ENCODE measurements at regions not wholly inside any gene's neighbourhood (a gene's known extent, or its start where the extent isn't known, plus 50 kb on each side); places are given as distances from the start of the nearest gene placed in this dataset.

DNA sequence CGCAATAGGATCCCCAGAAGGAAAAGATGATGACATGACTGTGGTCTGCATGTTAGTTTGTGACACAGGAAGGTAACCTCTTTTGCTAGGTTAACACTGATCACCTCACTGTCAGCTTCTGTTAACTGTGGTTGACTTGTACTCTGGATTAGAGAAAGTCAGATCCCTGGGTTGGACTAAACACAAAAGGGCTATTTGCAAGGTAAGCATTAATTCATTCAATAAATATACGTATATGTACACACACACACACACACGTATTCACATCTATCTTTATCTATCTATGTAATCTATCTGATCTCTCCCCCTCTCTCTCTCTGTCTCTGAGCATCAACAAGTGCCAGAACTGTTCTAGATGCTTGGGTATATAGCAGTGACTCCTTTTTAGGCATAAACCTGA, 136.1 kb upstream of the SNX19 start:
- no peak for DNase-seq

DNA sequence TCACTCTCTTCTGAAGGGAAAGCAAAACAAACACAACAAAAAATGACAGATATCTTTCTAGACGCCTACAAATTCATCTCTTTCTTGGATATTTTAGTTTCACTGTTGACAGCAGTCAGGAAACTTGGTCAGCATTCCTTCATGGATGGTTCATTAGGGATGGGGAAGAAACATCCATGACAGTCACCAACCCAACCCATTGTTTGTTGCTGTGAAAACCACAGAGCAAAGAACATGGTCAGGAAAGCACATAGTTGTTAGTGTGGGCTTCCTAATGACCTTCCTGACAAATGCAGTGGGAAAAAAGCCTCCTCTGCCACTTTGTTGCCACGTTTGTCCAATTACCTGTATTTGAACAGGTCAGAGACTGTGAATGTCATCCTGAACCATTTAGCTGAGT, 139.8 kb upstream of the SNX19 start:
- no peak for DNase-seq

DNA sequence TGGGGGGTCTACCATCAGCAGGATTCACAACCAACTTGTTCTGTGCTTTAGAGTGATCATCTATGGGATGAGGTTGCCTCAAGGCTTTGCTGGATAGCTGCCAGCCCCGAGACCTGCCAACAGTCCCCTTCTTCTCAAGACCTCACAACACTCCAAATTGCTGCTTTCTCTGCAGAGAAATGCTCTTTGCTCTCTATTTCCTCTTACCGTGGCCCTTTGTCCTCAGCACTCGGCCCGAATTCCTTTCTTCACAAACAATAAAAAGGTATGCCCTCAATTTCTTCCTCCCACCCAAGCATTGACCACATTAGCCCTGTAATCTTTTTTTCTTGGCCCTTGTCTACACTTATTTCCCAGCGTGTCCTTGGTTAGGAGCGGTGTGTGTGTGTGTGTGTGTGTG, 147.4 kb upstream of the SNX19 start:
- DNase-seq, result no peak

DNA sequence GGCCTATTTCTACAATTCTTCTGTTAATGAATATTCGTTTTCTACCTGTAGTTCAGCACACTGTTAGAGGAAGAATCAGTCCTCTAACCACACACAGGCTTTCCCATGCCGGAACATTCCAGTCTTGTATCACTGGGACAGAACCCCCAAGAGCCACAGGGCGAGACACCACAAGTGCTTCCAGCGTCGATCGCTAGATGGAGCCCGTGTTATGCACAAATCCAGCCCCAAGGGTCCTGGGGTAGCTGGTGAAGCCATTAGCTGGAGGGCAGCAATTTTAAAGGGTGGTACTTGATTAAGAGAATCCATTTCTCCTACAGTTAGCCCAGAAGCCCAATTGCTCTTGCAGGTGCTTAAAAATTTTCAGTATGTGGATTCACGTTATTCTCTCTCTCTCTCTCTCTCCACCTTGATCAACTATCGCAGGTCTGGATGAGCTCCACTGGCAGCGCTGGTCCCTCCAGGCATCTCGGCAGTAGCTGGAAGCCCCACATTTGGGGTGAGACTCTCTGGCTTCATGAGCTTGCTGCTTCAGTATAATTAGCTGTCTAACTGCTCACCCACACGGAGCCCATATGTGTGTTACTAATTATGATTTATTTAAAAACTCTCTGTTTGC, 148.2 kb upstream of the SNX19 start:
- peak; percentile 35 to 83 (median 63) for DNase-seq

DNA sequence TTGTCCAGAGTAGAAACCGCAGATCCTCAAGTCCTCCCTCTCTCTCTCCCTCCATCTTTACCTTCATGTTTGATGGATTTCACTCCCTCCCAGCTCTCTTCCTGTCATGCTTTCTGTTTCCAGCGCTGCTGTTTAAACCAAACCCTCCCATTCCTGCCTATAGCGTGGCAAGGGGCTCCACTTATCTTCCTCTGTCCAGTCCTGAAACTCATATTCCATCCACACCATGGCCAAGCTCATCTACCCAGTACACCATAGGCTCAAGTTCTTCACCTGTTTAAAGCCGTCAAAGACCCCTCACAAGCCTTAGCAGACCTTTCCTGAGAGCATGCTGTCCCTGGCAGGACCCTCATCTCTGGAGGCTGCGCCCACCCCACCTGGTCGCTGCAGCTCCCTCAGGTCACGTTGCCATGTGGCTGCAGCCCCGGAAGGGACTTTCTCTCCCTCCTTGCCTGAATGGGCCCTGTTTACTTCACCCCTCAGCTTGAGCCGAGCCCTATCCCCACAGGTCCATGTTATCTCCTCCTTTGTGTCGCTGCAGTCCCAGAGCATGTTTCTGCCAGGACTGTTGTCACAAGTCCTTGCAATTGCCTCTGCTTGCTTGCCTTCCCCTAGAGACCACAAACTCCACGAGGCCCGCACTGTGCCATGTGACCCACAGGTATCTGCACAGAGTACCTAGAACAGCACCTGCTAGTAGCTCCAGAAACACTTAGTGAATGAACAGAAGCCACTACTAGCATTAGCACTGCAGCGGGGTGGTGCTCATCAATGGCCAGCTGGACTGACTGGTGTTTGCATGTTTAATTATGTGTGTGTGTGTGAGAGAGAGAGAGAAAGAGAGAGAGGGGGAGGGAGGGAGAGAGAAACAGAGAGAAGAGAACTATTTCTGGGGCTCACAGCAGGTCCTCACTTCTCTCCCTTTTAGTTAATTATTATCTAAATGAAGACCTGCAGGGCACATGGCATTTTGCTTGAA, 149.4 kb upstream of the SNX19 start:
- peak in 2 of 3 experiments; percentile 25 to 69 for DNase-seq

DNA sequence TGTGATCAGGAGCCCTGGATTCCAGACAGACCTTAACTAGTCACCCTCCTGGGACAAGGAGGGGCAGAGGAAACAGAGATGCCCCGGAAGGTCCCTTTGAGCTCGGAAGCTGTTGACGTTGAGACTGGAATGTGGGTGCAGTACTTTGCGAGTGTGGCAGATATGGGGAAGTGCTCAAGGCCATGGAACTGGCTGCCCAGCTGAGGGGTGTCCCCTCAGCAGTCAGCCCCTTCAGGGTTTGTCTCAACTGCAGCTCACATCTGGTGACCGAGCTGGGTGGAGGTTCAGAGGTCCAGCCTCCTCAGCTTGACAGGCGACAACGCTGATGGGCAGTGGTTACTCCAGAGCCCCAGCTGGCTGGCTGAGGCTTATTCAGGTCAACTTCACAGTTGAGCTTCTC, 150.3 kb upstream of the SNX19 start:
- DNase-seq, result no peak

DNA sequence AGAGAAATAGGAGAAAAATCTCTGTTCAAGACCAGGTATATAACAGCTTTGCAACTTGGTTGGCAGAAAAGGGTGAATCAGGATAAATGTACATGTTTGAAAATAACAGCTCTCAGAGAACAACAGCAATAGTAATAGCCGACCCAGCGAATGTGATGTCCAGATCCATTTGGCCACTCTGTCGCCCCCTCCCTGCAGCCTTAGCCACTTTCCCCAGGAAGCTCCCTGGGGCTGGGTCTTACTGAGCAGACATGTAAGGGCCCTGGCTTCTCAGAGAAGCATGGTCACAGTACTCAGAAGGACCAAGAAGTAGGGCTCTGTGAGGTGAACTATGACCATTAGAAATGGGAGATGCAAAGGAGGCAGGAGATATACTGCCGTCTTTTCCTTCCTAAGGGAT, 154.1 kb upstream of the SNX19 start:
- DNase-seq, result no peak

DNA sequence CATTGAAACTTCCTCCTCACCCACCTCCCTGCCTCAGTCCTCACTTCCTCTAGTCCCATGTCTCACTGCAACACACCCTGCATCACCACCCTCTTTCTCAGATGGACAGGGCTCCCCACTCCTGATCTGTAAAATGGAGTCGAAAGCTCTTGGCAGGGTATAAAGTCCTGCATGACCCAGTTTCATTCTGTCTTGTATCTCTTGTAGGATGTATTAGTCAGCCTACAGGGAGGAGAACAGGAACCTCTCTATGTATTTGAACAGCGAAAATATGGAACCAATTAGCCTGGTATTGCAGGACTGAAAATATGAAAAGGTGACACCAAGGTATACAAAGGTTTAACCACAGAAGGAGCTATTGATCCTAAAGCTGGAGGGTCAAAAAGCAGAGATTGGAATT, 156.9 kb upstream of the SNX19 start:
- no peak for DNase-seq

DNA sequence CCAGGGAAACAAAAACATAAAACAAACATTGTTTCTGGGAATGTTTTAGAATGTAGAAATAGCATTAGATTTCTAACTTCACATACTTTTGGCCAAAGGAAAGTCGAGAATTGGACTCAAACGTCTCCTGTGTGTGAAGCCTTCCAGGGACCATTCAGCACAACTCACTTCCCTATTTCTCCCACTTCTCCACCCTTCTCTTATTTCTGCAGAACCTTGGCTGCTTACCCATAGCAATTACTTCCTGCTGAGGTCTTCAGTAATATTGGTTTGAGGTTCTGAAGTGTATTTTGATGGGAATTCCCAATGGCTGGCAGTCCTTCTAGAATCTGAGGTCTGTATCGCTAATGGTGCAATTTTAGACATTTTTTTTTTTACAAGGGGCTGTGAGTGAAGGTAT, 158.3 kb upstream of the SNX19 start:
- DNase-seq, result no peak

DNA sequence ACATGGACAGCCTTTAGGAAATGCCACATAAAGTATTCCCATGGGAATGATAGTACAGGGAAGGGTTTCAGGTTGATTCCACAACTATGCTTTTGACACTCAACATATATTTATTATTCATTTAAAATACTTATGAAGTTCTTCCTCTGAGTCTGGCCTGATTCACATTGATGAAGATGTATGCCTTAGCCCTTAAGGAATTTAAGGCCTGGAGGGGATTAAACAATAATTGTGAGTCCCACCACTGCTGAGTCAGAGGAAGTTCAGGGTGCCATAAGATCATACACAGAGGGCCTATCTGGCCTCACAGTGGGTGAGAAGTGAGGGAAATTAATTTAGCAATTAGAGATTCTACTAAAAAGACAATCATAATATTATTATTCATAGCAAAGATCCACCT, 161.1 kb upstream of the SNX19 start:
- no peak for DNase-seq

DNA sequence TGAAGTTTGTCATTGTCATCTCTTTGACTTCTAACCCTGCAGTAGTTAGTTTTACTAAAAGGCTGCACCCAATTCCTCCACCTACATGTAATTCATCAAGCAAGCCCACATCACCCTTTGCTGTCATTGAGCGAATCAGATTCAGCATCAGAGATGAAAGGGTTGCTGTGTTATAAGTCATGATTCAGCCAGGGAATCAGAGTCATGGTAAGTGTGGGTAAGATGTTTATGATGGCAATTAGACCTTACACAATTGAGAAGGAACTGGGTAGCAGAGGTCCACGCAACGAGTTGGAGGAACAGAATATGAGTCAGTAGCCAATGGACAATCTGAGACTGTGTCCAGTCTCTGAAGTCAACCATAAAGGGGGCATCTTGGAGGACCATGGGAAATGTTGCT, 162.8 kb upstream of the SNX19 start:
- DNase-seq, result no peak

DNA sequence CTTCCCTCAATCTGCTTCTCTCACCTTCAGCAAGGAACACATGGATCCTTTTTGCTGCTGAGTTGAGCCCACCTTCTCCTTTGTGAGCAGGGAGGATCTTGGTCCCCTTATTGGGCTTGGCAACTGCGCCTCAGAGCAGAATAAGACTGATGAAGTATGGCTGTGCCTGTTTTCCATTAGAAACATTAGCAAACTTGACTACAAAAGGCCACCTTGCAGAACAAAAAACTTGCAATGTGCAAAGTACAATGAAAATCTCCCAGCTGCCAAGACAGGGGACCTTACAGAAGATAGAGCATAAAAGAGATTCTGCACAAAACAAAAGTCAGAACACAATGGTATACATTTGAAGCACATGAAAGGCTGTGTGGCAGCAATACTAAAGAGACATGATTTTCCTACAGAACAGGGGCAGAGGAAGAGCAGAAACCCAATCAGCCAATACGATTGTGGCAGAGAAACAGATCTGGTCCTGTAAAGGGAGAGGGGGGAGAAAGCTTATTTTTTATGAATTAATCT, 173.5 kb upstream of the SNX19 start:
- DNase-seq, result no peak

DNA sequence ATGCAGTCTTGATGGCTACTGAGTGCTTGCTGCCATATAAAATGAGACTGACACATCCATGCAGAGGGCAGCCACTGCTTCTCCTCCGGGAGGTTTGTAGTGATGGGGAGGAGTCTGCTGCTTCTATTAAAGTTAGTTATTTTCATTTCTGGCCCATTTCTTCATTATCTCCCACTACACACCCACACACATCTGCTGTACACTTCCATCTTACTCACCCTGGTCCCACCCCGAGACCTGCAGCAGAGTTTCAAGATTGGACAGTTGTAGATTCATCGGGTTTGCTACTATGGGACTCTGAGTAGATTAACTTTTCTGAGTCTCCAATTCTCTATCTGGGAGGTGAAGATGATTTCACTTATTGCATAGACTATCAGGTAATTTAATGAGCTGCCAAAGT, 176.2 kb upstream of the SNX19 start:
- no peak for DNase-seq

DNA sequence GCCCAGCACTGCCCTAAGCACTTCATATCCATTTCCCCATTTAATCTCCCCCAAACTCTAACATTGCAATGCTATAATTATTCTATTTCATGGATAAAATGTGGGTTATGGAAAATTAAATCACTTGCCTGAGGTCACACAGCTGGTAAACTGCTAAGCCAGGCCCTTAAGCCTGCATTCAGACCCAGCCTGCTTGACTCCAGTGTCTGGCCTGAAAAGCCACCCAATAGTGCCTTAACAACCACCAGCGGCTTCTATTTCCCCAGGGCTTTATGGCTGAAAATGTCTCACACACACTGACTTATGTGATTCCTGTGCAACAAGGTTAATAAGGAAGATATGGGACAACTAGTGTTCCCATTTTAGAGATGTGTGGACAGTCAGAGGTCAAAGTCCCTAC, 178.5 kb upstream of the SNX19 start:
- DNase-seq, result peak in 1 of 3 experiments; percentile 45

DNA sequence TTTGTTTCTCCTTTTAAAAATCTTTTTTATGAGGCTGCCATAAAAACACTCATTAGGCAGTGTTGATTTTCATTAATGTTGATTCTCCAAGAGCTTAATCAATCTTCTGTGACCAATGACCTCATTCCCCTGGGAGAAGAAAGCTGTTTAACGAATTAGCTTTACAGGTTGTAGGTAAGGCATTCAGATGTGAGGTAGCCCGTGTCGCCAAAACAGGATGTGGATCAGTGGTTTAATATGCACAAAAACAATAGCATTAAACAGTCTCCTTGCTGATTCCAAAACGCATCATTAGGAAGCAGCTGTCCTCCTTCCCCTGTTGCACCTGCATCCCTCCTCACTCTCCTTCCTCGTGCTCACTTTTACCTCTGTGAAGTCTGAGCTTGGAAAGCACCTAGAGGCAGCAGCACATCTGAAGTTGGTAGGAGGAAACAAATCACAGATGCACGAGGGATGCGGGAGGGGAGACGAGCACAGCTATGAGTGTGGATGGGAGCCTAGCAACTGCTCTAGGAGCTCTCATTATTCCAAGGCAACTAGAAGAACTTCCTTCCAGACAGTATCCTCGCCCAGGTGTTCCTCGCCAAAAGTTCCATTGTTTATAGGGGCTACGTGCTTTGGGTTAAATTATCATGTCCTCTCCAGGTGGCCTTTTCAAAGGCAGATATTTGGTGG, 179.4 kb upstream of the SNX19 start:
- DNase-seq, result peak in 2 of 3 experiments; percentile 48 to 77

DNA sequence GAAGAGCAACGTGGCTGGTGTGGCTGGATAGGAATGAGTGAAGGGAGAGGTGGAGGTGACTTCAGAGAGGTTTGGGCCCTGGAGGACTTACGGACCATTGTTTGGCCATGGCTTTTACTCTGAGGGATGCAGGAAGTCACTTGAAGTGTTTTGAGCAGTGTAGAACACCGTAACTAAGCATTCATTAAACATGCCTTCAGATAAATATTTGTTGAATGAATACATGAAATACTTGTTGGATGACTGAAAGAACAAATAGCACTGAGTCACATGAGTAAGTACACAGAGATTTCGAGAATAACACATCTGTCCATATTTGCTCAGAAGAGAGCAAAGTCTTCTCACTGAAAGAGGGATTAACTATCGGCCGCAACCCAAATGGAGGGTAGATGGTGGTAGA, 182.7 kb upstream of the SNX19 start:
- DNase-seq, result no peak

DNA sequence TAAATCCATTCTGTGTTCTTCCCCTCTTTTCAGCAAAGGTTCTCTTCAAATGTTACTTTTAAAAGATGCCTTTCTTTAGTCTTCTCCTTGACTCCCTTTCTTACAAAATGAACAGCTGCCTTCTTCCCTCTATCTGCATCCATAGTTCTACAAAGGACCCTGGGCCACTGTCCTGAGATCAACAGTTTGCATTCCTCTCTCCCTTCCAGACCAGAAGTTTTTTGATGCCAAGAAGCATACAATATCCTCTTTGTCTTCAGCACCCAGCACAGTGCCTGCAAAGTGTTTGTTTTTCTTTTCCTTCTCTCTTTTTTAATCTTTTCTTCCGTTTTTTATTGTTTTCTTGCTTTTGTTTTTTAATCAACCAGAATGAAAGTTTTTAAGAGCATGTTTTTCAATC, 183.5 kb upstream of the SNX19 start:
- DNase-seq, result no peak

DNA sequence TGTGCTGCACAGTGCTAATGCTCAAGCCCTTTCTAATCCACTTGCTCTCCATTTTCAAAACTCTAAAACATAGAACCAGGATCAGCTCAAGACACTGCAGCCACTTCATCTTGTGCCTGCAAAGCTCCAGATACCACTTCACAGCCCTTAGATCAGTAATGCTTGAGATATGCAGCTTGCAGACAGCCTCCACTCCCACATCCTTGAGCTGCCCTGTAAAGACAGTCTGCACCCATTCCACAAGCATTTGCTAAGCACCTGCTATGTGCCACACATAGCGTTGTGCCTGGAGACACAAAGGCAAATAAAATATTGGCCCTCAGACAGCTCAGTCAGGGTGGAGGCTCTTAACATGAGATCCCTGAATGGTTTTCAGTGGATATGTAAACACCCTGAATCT, 192.5 kb upstream of the SNX19 start:
- DNase-seq, result no peak

DNA sequence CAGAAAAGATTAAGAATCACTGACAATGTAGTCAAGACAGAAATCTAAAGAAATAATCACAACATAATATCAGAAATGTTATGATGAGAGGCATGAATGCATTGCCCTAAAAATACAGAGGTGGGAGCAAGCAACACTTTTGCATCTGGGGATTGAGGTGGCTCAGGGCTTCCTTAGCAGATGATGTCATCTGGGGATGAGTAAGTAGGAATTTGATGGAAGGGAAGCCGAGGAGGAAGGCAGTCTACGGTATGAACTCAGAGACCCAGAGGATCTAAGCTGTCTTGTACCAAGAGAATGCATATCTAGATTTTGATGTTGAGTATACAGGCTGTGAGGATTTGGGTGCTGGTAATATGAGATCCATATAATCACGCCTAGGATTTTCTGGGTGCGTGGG, 193.0 kb upstream of the SNX19 start:
- no peak for DNase-seq

DNA sequence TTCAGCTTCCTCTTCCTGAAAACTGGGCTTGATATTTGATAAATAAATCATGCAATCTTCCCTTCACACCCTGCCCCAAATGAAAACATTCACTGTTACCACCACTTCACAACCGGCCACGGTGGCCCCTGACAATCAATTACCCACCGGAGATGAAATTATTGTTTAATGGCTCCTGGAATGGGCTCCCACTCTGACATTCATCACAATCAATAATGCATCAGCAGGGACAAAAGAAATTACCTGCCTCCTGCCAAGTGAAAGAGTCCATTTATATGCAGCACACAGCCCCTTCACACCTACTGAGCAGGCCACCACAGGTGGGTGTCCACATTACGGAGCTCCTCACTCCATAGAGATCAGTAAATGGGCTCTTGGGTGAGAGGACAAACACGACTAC, 193.5 kb upstream of the SNX19 start:
- DNase-seq, result peak in 2 of 3 experiments; percentile 11 to 63

DNA sequence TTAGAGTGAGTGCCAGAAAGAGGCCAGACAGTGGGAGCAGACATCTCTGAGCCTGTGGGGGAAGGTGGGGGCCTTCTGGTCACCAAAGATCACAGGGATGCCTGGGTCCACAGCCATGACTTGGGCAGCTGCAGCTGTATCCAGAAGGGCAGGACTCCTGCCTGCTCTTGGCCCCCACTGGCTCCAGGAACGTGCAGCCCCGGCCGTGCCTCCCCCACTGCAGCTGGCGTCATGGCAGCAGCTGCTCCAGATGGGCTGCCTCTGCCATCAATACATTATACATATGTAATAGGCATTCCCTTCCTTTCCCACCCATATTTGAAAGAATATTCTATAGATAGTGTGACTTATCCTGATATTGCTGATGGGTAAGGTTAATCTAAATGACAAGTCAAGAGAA, 195.5 kb upstream of the SNX19 start:
- DNase-seq, result no peak

DNA sequence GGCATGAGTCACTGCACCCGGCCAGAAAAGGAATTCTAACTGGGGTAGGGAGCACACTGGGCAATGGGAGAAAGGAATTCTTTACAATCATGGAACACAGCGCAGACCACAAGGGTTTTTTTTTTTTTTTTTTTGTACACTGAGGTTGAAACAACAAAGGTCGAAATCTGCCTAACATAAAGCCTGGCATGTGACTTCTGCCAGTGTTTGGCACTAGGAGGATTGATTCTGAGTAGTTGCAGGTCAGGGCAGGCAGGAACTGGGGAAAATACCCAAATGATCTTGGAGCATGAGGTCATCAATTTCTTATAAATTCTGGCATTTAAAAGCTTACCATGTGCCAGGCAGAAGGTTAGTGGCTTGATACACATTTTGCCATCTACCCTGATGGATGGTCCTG, 202.0 kb upstream of the SNX19 start:
- DNase-seq, result no peak
